ENCODE measurements at regions not wholly inside any gene's neighbourhood (a gene's known extent, or its start where the extent isn't known, plus 50 kb on each side); places are given as distances from the start of the nearest gene placed in this dataset.

DNA sequence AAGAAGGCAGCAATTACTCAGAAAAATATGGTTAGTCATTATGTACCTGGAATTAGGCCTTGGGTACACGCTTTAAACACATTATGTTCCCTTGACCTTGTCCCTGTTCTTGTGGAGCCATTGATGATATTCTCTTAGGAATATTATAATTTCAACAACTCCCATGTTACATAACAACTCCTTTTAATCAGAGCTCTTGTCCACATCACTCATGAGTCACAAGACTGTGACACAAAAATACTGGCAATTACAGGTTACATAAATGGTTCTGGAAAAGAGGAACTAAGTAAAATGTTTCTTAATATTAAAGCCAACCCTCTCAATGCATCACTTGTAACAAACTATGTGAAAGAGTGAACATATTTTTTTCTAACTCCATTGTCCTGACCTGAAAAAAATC is 143.8 kb upstream of the PCLO start:
- no peak for DNase-seq (ENCODE audit: low spot score)
- TF ChIP-seq CTCF (IDR thresholded peaks at IDR 0.05; ENCODE audit: extremely low read depth, missing control alignments): no peak

DNA sequence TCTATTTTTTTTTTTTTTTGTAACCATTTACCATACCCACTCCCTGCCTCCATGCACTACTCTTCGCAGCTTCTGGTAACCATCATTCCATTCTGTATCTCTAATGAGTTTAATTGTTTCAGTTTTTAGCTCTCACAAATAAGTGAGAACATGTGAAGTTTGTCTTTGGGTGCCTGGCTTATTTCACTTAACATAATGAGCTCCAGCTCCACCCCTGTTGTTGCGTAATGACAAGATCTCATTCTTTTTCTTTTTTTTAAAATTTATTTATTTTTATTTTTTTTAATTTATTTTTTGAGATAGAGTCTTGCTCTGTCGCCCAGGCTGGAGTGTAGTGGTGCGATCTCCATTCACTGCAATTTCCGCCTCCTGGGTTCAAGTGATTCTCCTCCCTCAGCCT is 142.3 kb upstream of the PCLO start:
- no peak for TF ChIP-seq CTCF (IDR thresholded peaks at IDR 0.05; ENCODE audit: extremely low read depth, missing control alignments)
- DNase-seq (ENCODE audit: low spot score): no peak

- TF ChIP-seq CTCF (IDR thresholded peaks at IDR 0.05; ENCODE audit: extremely low read depth, missing control alignments): no peak
- DNase-seq (ENCODE audit: low spot score): no peak
Observed at GRCh38 chr7:83301416-83301815, 138.7 kb upstream of the PCLO start.

DNA sequence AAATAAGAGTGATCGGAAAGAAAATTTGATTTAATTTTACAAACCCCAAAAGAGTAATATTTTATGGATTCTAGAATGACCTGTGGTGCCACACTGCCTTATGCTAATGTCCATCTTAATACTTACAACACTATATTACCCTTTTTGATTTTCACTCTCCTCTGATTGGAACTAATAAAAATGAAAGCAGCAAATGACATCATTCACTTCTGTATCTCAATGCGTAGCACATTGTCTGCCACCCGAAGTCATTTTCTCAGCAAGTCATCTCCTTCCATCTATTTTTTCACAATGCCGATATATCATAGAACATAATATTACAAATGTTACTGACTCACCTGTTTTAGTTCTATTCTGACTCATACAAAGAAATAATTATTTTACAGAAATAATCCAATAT is 127.5 kb upstream of the PCLO start:
- TF ChIP-seq CTCF (IDR thresholded peaks at IDR 0.05; ENCODE audit: extremely low read depth, missing control alignments): no peak
- DNase-seq (ENCODE audit: low spot score): no peak

GRCh38 chr7:83289419-83289993 is 126.8 kb upstream of the PCLO start:
- TF ChIP-seq CTCF (IDR thresholded peaks at IDR 0.05; ENCODE audit: extremely low read depth, missing control alignments): no peak
- DNase-seq (ENCODE audit: low spot score): no peak

GRCh38 chr7:83280671-83281070 is 118.0 kb upstream of the PCLO start:
- TF ChIP-seq CTCF (IDR thresholded peaks at IDR 0.05; ENCODE audit: extremely low read depth, missing control alignments): no peak

DNA sequence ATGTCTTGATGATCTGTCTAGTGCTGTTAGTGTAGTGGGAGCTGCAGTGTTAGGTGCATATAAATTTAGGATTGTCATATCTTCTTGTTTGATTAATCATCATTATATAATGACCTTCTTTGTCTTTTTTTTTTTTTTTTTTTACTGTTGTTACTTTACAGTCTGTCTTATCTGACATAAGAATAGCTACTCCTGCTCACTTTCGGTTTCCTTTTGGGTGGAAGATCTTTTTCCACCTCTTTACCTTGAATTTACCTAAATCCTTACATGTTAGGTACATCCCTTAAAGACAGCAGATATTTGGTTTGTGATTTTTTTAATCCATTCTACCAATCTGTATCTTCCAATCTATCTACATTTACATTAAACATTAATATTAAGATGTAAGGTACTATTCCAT is 113.6 kb upstream of the PCLO start:
- TF ChIP-seq CTCF (IDR thresholded peaks at IDR 0.05; ENCODE audit: extremely low read depth, missing control alignments): no peak
- no peak for DNase-seq (ENCODE audit: low spot score)

More at GRCh38 chr7:83280671-83281070, 118.0 kb upstream of the PCLO start:
- no peak for DNase-seq (ENCODE audit: low spot score)
